VCaP (cell line): ENCODE measurements at regions not wholly inside any gene's neighbourhood (a gene's known extent, or its start where the extent isn't known, plus 50 kb on each side); places are given as distances from the start of the nearest gene placed in this dataset.

Experiments
- H3K27ac ChIP-seq: fragments of 450-650 bp; 2 replicates; pipeline ENCODE4 v1.5.1; 2017
- TF ChIP-seq, protein P1 (sequence below): fragments of 450-650 bp; conservative IDR thresholded peaks from 2 replicates; pipeline ENCODE4 v1.5.1; 2017; ENCODE audit warnings: mild to moderate bottlenecking, moderate library complexity

DNA sequence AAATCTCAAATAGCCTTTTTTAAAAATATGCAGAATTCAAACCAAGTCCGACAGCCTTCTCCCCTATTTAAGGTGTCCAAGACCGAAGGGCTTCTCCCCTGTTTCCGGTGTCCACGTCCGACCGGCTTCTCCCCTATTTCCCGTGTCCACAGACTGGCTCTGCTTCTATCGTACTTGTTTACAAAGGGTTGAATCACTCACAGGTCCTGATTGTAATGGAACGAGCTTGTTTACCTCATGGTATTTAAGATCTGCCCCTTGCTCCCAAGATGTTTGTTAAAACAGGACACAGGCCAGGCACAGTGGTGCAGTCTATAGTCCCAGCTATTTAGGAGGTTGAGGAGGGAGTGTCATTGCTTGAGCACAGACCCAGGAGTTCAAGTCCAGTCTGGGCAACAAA lies 90.4 kb upstream of the ROBO2 start:
- TF ChIP-seq, protein P1, sequence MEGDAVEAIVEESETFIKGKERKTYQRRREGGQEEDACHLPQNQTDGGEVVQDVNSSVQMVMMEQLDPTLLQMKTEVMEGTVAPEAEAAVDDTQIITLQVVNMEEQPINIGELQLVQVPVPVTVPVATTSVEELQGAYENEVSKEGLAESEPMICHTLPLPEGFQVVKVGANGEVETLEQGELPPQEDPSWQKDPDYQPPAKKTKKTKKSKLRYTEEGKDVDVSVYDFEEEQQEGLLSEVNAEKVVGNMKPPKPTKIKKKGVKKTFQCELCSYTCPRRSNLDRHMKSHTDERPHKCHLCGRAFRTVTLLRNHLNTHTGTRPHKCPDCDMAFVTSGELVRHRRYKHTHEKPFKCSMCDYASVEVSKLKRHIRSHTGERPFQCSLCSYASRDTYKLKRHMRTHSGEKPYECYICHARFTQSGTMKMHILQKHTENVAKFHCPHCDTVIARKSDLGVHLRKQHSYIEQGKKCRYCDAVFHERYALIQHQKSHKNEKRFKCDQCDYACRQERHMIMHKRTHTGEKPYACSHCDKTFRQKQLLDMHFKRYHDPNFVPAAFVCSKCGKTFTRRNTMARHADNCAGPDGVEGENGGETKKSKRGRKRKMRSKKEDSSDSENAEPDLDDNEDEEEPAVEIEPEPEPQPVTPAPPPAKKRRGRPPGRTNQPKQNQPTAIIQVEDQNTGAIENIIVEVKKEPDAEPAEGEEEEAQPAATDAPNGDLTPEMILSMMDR = no peak
- H3K27ac ChIP-seq = no peak overlapping the region

DNA sequence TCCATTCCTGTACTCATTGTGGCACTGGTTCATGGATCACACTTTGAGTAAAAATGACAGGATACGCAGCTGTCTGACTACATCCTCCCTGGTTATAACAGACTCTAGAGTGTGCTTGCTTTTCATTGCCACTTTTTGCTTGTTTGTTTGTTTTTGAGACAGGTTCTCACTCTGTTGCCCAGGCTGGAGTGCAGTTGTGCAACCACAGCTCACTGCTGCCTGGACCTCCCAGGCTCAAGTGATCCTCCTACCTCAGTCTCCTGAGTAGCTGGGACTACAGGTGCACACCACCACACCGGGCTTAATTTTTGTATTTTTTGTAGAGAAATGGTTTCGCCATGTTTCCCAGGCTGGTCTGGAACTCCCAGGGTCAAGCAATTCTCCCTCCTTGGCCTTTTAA lies 89.3 kb upstream of the ROBO2 start:
- H3K27ac ChIP-seq = no peak overlapping the region

DNA sequence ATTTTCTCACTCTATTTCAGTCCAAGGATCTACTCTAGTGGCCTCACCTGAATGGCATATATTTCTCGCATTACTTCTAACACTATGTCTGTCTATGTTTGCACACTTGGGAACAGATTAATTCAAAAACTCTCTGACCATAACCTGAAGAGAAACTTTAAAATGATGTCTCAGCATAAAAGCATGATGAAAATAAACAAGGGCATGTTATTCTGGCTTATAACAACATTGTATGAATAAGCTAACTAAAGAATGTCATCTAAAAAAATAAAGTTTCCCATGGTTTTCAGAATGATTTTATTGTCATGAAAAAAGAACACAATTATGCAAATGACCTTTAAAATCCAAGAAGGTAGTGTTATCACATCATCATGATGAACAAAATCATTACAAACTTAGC lies 85.5 kb upstream of the ROBO2 start:
- TF ChIP-seq, protein P1 = no peak

More for the DNA sequence above, 89.3 kb upstream of the ROBO2 start:
- TF ChIP-seq, protein P1 = no peak

DNA sequence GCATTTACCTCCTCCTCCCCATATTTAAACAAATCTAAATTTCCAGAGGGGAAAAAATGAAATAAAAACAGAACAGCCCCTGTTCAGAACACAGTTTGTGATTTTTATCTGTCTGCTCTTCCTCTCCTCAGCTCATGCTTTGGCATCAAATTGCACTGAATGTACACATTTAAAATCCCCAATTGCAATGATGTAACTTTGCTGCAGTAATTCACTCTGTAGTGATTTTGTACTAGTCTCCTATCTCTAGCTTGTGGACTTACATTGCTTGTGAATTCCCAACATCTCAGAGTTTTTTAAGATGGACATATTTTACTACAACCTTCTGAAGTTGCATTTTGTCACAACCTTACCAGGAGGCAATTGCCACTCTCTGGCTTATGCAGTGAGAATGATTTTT lies 81.6 kb upstream of the ROBO2 start:
- TF ChIP-seq, protein P1 = no peak
- no peak overlapping the region for H3K27ac ChIP-seq

More for the DNA sequence above, 85.5 kb upstream of the ROBO2 start:
- no peak overlapping the region for H3K27ac ChIP-seq

DNA sequence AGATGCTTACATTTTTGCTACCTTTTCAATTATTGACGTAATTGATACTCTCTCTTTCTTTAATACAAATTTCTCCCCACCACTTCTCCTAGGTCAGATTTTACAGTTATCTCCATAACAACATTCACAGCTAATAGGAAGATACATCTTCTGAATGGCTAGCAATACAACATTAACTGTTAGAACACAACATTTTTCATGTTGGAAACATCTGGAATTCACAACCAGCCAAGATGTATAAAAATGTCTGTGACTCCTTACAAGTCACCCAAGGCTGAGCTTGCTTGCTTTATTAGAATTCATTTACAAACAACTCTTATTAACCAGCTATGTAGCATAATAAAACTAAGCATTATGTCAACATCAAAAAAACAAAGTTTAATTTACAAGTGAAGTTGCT lies 81.0 kb upstream of the ROBO2 start:
- TF ChIP-seq, protein P1 = no peak
- no peak overlapping the region for H3K27ac ChIP-seq

DNA sequence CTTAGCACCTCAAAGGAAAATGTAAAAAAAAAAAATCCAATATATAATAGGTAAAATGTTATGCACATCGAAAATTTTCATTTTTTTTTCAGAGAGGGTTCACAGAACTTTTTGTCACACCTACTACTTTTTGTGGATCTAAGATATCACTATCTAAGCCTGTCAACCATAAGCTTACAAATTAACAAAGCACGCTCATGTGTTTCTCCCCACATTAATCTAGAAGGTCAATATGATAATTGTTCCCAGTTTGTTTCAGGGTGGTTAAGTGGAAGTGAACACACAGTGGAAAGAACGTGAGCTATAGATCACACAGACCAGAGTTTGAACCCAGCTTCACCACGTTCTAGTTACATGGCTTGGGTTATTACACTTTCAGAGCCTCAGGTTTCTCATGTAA lies 78.6 kb upstream of the ROBO2 start:
- TF ChIP-seq, protein P1 = no peak
- H3K27ac ChIP-seq = no peak overlapping the region

DNA sequence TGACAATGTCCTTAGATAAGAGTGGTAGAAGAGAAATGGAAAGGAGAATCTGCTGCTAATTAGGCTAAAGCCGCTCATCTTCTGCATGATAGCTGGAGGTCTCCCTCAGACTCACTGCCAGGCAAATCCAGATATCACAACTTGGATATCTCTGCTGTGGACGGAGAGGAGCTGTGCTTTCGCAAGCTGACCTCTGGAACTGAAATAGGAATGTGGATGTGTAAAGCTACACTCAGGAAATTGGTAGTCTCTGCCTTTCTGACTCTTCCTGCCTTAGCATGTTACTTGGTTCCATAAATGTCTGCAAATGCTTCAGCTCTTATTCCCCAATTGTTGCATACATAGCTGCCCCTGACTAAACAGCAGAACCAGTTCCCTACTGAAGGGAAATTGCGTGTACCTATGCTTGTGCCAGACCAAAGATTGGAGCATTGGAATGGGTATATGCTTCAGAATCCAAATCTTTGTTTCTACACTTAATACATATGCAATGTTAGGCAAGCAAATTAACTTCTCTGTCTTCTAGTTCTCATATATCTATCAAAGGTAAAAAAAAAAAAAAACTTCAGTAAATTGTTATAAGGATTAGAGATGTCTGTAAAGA lies 74.7 kb upstream of the ROBO2 start:
- TF ChIP-seq, protein P1 = no peak
- no peak overlapping the region for H3K27ac ChIP-seq
